Activated CD4-positive, alpha-beta T cell treated with anti-CD3 and anti-CD28 coated beads, Interleukin-2, Interleukin-6, amounts not matched to agents 100 ng/mL and 50 ng/mL, durations not matched to agents 16 hours and 8 hours (primary cell): ENCODE measurements at regions not wholly inside any gene's neighbourhood (a gene's known extent, or its start where the extent isn't known, plus 50 kb on each side); places are given as distances from the start of the nearest gene placed in this dataset.

Experiments
- DNase-seq: peaks from one replicate; pipeline ENCODE4 v3.0.0-alpha.2; 2020

DNA sequence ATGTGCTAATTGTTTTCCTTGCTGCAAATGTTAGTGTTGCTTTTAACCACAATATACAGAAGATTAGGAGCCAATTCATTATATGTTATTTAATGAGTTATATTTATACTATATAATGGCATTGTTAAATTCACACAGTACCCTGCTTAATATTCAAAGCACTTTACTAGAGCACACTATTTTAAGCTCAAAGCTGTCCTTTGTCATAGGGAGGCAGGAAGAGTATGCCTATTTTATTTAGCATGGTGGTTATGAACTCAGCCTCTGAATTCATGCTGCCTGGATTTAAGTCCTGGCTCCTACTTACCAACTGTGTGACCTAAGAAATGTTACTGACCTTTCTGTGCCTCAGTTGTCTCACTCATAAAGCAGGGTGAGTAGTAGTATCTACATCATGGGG is 80.5 kb downstream of the FASTKD2 start:
- DNase-seq: no peak

DNA sequence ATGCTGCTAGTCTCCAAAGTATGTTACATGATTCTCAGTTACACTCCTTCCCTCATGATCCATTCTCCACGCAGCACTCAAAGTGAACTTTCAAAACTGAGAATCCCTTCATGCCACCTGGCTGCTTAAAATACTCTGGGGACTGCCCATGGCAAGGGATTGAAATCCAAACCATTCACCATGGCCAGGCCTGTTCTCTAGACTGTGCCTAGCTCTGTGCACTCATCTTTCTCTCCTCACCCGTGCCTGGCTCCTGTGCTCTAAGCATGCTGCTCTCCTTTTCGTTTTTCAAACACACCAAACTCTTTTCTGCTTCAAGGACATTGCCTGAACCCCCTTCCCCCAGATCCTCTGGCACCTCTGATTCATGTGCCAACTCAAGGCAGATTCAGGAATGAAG is 80.9 kb downstream of the FASTKD2 start:
- DNase-seq: no peak

DNA sequence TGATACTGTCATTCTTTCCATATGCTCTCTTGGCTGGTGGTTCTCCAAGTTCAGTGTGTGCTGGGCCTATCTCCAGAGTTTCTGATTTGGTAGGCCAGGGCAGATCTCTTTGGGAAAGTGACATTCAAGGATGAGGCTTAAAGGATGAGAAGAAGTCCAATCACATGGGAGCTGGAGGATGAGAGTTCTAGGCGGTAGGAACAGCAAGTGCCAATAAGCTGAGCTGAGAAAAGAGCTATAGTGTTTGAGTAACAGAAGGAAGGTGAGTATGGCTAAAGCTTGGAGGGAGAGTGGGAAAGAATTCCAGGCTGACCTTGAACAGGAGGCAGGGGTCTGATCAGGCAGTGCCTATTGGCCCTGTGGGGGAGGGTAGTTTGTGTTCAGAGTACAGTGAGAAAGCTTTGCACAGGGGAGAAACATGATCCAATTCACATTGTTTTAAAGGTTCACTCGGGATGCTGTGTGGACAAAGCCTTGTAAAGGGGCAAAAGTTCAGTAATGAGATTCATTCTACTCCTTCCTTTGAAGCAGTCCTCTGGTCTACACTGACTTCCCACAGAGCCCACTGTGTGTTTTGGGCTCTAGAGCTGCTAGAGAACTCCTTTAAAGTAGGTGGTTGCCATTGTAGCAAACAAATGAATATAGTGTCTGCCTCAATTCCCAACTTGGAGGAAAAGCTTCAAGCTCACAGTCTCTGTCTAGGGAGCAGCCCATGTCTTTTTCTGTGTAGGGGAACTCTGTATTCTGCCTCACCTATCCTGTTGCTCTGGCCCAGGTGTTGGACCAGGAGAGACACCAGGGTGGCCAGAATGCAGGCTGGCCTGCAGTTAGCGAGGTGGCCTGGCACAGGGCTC is 81.8 kb downstream of the FASTKD2 start:
- DNase-seq: no peak

DNA sequence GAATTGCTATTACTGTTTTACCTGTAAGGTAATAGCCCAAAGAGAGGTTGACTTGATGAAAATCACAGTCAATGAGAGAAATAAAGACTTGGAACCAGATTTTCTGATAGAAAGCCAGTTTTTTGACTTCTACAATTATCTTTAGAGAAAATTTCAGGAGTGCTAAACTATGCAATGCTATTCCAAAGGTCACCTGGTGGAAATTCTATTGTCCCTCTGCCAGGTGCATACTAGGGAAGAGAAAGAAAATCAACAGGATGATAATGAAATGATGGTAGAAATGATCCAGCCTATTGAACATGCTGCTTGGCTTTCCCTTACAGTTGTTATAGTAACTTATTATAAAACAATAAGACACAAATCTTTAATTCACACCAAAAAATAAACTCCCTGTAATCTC is 85.0 kb downstream of the FASTKD2 start:
- DNase-seq: no peak

DNA sequence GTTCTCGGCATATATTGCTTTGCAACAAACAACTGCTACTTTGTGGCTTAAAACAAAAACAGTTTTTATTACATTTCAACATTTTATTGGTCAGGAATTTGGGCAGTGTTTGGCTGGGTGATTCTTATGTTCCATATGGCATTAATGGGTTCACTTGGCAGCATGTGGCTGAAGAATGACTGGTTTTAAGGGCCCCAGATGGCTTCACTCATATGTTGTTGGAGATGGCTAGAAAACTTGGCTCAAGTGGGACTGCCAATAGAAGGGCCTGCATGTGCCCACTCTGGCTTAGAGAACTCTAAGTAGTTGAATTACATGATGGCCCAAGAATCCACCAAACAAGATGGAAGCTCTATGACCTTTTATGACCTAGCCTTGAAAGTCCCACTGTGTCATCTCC is 86.1 kb downstream of the FASTKD2 start:
- no peak for DNase-seq

DNA sequence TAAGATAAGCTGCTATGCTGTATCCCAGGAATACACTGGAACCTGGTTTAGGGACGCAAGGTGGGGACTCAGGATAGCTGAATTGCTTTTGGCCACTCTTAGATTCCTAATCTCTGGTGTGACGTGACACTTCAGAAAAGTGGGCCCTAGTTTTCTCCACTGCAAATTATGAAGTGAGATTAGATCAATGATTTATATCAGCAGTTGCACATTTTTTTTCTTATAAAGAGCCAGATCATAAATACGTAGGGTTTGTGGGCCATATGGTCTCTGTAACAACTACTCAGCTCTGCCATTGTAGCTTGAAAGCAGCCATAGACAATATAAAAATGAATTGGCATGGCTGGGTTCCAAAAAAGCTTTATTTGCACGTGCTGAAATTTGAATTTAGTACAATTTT is 85.4 kb upstream of the CPO start:
- no peak for DNase-seq

DNA sequence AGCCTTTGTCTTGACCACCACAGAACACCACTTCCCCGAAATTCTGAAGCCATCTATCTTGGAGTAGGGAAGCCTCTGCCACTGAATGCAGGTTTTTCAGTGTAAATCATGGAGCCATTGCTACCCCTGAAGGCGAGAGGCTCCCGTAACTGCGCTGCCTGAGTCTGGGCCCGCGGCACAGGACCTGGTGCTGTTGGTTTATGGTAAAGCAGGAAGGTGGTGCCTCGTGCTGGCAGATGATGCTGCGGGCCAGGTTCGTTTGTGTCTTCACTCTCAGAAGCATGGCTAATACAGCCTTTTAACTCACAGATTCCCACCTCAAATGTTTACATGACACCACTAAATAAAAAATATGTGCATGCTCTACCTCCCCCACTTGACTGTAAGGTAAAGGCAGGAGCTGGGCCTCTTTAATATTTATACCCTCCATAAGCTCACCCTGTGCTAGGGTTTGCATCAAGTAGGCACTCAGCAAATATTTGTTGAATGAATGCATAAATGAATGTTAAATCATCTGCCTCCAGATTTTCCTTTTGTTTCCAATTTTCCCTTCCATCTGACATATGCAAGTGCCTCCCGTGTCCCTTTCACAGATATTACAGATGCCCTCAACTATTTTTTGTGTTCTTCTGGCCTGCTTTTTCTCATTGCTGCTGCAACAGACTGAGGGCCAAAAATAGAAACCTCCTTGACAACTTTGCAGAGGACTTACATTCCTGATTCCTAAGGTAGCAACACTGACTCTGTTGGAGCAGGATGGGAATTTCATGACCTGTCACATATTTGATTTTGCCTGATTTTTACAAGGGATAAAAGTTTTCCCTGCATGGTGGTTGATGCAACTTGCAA is 83.5 kb upstream of the CPO start:
- DNase-seq: no peak

DNA sequence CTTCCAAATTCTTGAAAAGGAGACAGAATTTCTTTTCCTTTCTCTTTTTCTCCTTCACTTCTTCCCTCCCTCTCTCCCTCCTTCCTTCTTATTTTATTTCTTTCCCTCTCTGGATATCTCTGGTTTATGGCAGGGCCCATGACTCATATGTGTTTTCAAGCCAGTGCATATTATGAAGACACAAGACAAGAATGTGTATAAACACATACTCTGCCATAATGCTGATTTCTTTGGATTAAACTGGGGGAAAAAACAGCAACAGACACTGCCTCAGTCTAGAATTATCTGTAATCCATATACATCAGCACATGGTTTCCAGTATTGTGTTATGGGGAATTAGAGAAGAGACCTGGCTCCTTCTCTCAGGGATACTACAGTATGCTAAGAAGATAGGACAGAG is 82.8 kb upstream of the CPO start:
- DNase-seq: no peak

DNA sequence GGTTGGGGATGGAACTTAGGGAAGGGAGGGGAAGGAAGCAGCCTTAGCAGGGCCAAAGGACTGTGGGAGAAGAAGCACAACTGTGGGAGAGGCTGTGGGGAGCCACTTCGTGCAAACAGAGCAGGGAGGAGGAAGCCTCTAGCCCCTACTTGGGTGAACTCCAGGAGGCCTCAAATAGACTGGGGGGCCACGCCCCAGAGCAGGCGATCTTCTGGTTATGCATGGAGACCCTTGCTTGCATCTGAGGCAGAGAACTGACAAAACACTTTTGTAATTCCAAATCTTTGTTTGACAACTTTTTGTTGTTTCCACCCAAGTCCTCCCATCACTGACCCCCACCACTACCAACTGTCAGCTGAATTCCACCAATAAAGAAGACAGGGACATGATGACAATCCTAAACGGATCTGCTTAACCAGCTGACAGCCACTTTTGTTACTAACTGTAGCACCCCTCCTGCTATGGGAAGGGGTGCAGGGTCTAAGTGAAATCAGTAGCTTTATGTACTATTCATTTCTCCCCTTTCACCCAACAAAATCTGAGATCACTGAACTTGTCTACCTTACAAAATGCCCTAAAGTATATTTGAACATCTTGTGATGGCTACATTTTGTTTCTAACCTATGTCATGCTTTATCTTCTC is 80.5 kb upstream of the CPO start:
- no peak for DNase-seq

DNA sequence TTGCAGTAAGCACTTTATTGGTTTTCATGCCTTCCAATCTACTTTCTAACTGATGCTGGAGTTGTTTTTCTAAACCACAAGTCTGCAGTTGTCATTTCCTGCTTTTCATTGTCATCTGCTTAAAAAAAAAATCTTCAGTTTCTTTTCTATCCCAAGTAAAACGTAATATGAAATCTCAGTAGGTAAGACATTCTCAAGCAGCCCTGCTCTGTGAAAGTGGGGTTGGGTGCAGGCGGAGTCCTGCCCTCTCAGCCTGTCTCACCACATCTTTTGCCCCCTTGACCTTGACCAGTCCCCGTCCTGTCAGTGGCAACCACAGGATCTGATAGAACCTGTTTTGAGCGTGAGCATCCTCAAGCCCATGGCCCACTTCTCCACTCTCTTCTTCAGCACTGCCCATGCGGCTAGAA is 80.0 kb upstream of the CPO start:
- DNase-seq: peak; percentile 28

DNA sequence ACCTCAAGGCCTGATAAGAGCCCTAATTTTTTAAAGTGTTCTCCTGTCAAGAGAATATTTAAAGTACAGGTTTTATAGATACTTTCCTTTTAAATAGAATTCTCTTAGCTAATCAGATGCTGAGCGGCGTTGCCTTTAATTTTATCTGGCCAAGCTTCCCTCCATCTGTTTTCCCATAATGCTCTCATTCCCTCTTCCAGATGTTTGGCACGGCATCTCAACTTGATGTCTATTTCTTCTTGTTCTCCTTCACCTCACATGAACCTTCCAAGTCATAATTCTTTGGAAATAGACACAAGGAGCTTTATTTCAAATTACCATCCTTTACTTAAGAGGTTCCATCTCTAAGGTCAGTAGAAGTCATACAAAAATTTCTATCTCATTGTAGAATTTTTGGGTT is 76.1 kb upstream of the CPO start:
- DNase-seq: no peak

DNA sequence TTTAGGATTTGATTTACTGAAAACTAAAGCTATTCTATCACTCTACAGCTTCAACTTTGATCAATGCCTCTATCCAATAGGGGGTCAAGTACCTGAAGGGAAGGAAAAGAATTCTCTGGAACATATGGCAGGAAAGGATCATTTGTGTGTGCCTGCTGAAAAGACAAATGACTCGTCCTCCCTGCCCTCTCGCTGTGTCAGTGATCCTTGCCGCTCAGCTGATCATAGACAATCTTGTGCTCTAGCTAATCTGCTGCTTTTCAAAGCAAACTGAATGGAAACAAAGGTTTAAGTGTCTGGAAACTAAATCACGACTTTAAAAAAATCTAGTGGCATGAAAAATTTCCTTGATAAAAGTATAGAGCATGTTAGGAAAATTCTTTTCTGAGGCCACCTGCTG is 75.6 kb upstream of the CPO start:
- no peak for DNase-seq

DNA sequence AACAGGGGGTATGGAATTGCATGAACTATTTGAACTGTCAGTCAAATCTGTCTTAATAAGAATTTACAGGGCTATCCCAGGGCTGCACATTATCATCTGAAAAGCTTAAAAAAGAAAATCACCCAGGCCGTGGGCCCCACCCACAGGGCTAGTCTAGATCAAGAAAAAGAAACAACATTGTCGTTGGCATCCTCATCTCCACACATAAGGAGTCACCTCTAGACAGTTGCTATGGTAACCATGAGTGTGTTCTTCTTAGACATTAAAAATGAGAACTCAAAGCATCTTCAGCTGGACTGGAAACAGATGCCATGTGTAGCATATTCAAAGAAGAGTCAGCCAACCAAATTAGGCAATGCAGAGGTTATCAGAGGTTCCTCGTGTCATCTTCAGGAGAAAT is 72.3 kb upstream of the CPO start:
- DNase-seq: no peak

DNA sequence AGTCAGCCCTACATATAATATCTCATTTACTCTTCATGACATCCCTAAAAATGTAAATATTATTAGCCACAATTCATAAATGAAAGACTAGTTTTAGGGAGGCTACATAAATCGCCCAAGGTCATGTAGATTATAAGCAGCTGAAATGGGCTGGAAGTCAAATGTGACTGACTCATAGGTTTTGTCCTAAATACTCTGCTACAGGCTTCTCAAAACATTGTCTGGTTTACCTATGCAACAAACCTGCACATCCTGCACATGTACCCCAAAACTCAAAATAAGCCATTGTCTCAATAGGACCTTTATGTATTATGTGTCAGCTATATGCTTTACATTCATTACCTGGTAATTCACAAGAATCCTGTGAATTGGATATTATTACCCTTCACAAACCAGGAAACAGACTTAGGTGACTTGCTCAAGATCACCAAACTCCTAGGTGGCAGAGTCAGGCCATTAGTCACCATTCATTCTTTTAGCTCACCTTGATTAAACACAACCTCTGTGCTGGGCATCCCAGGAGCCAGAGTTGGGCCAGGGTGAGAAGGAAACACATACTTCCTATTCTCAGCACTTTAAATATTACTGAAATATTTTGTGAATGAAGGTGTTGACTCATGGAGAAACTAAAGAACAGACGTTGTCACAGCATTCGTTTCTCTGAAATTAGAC is 69.4 kb upstream of the CPO start:
- DNase-seq: no peak

DNA sequence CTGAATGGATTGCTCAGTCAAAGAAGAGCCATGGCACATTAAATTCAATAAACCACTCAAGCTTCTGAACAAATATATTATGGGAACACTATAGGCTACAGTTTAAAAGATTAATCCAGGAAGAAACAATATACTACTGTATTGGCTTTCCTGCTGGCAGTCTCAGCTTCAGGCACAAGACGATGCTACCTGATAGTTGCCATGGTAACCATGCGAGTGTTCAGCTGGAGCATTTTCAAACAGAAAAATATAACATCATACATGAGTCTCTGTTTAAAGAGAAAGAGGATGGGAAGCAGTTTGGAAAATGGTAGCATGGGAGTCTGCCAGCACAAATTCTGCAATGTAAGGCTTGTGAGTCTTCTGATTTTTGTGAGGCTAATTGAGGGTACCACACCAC is 65.9 kb upstream of the CPO start:
- DNase-seq: no peak

DNA sequence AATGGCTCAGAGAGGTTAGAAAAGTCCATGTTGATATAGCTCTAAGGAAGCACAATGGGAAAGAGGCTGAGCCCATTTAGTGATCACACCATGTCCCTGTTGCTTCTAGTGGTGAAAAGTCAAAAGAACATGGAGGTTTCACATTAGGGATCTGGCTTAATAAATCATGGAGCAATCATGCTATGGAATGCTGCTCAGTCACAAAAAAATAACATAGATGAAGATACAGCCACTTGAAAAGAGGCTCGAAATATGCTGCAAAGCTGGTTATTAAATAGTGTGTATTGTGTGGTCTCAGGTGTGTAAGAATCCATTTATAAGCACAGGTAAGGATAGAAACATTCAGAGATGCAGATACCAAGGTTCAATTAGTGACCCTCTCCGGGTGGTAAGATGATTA is 63.6 kb upstream of the CPO start:
- DNase-seq: no peak

DNA sequence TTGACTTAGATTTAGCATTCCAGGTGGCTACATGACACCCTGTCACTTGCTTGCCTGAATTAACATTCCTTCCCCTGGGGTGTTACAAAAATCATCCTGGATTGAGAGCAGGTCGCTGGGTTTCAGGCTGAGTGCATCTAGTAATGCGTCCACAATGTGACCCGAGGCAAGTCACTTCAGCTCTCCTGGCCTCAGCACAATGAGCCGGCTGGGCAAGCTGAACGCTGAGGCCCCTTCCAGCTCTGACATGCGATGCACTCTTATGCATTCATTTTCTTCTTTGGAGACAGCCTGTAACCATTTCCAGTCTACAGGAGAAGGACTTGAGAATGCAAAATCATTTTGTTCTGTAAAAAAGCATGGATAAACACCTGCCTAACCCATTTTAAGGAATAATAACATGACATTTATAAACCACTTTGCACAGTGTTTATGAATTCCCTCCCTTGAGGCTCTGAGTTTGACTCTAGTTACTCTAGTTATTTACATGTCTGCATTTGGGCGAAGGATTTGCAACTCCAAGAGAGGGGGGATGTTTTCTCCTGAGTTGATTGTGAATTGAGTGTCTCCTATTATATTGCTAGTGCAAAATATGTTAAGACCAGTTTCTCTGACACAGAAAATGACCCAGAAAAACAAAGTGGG is 63.0 kb upstream of the CPO start:
- no peak for DNase-seq

DNA sequence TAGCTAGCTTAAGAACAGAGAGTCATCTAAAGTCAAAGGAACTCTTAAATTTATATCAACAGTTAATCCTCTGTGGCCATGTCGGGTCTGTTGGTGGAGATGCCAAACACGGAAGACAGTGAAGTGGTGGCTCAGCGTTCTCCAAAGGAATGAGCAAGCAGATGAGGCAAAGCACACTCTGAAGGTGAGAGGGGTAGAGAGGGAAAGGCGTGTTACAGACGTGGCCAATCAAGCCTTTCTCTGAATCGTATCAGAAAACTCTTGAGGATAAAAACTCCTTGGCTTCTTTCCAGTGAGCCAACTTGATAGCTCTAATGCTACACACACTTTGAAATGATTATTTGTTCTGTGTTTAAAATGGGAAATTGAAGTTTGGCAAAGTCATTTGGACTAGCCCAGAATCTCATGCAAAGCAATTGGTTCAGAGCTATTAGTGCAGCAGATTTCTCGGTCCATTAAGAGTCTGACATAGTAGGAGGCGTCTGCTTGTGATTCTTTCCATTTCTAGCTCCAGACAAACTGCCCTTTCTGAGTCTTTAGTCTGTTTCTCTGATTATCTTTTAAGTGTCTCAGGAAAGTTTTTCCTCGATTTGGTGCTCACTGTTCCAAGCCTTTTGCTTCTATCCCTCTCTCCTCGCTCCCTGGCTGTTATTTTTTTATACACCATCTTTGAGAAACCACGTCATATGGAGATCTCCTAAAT is 57.5 kb upstream of the CPO start:
- DNase-seq: no peak

DNA sequence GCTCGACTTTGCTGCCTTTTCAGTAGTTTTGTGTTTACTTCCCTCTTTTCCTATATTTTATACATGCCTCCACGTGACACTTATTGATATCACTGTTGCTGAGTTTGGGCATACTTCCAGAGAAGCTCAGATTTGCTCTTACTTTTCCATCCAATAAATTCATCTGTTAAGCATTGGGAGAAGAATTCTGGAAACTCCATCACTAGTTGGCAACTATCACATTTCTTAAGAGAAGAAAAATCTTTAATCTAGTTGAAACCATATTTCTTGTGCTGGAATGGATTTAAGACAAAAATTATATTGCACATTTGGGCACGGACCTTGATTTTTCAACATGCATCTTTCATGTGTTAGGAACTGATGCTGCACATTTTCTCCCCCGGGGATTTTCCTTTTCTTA is 52.6 kb upstream of the CPO start:
- no peak for DNase-seq

DNA sequence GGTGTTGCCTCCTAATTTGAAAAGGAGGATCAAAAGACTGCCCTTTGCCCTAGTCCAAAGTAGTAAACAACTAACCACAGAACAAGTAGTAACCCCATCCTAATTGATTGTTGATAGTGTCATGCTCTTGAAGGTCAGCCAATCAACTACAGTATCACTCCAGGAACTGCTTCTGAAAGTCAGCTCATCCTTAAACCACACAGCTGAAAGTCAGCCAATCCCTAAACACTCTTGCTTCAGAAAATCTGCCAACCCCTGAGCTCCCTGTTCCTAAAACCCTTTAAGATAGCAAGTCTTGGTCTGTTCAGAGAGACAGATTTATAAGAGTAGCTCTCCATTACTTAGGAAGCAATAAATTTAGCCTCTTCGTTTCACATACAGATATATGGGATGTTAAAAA is 51.6 kb upstream of the CPO start:
- no peak for DNase-seq
